Epithelial cell of proximal tubule (primary cell): ENCODE measurements at regions not wholly inside any gene's neighbourhood (a gene's known extent, or its start where the extent isn't known, plus 50 kb on each side); places are given as distances from the start of the nearest gene placed in this dataset.

Experiments
- DNase-seq: peaks from one replicate; pipeline ENCODE4 v3.0.0-alpha.2; 2011; ENCODE audit warnings: low read depth
- H3K4me3 ChIP-seq: 2 replicates; pipeline ENCODE4 v1.5.1; 2011; ENCODE audit warnings: low read depth, mild to moderate bottlenecking, low read length
- TF ChIP-seq, protein P1 (sequence below): conservative IDR thresholded peaks from 2 replicates; pipeline ENCODE4 v1.5.1; 2012; ENCODE audit warnings: low read depth, mild to moderate bottlenecking, low read length

DNA sequence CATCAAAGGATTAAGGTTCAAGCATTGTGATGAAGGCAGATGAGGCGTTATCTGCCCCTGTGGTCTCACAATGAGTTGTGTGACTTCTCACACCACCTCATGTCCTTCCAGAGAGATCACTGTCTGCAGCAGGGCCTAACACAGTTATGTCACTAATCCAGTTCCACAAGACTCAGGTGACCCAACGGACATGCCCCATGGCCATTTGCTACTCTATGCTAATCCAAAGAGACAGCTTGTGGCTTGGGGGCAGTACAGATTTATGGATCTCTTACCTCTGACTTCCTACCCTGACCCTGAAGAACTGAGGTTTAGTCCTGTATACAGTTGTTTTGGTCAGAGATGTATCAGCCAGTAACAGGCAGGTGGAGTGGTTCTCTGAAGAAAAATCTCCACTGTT lies 147.1 kb downstream of the GLUL start:
- TF ChIP-seq, protein P1, sequence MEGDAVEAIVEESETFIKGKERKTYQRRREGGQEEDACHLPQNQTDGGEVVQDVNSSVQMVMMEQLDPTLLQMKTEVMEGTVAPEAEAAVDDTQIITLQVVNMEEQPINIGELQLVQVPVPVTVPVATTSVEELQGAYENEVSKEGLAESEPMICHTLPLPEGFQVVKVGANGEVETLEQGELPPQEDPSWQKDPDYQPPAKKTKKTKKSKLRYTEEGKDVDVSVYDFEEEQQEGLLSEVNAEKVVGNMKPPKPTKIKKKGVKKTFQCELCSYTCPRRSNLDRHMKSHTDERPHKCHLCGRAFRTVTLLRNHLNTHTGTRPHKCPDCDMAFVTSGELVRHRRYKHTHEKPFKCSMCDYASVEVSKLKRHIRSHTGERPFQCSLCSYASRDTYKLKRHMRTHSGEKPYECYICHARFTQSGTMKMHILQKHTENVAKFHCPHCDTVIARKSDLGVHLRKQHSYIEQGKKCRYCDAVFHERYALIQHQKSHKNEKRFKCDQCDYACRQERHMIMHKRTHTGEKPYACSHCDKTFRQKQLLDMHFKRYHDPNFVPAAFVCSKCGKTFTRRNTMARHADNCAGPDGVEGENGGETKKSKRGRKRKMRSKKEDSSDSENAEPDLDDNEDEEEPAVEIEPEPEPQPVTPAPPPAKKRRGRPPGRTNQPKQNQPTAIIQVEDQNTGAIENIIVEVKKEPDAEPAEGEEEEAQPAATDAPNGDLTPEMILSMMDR = no peak
- DNase-seq = no peak

DNA sequence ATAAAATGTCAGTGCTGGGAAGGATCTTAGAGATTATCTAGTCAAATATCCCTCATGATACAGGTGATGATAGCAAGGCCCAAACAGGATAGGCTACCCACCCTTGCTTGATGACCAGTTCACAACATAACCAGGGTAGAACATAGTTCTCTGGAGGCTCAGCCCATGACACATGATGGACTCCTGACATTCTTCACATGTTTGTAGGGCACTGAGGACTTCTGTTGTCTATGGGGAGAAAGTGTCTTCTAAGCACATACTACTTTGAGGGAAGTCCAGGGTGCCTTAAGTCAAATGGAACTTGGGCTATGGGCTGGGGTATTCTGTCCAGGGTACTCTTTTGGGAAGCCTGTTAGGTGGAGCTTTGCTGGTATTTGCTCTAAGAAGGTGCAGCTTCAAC lies 148.9 kb downstream of the GLUL start:
- no peak for DNase-seq
- TF ChIP-seq, protein P1 = no peak
- H3K4me3 ChIP-seq = no peak overlapping the region

More for the DNA sequence above, 147.1 kb downstream of the GLUL start:
- H3K4me3 ChIP-seq = no peak overlapping the region

DNA sequence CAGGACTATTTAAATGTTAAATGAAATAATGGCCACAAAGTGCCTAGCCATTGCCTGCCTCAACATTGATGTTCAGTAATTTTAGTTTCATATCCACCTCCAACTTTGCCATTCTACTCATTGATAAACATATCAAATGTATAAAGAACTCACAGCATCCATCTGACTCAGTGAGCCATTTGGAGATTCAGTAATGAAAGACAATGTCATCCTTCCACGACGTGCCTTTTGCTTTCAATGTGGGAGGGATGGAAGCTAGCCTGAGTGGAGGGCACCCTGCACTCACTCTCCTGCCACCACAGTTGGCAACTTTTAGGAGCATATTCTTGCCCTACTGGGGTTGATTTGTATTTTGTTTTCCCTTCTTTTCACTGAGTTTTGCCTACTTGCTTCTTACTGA lies 151.5 kb downstream of the GLUL start:
- no peak for DNase-seq
- no peak overlapping the region for H3K4me3 ChIP-seq
- TF ChIP-seq, protein P1 = no peak

DNA sequence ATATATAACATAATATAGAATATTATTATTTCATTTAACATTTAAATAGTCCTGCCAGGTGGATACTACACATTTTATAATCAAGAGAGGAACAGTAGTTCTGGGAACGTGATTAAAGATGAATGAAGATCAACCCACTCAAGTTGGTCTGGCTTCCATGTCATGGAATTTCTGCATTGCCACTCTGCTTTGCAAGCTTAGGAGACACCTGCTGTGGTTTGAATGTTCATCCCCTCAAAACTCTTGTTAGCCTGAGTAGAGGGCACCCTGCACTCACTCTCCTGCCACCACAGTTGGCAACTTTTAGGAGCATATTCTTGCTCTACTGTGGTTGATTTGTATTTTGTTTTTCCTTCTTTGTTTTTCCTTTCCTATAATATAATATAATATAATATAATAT lies 153.2 kb downstream of the GLUL start:
- DNase-seq = no peak
- TF ChIP-seq, protein P1 = no peak
- H3K4me3 ChIP-seq = no peak overlapping the region

DNA sequence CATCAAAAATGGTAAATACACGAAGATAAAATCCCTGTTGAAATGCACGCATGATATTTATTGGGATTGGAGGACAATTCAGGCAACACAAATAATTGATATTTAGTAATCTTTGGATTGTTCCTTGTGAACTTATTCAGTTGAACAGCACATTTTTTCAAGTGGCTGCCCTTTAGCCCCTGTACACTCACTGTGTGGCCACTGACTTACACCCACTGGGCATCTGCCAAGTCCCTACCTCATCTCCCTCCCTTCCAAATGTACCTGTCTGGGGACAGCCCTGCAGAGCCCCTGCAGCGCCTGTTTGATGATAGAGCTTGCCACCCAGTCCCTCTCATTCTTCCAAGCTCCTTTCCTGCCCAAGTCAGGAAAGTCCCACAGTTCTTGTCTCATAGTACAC lies 154.3 kb downstream of the GLUL start:
- TF ChIP-seq, protein P1 = no peak
- DNase-seq = no peak
- no peak overlapping the region for H3K4me3 ChIP-seq

DNA sequence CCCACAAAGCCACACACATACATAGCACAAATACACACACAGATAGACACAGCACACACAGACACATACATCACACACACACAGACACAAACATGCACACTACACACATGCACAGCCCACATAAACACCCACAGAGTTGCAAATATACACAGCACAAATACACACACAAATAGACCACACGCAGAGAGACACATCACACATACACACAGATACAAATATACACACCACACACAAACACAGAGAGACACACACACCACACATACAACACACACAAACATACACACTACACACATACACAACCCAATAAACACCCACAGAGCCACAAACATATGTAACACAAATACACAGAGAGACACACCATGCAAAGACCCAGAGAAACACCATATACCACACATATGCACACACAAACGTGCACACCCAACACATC lies 154.9 kb downstream of the GLUL start:
- TF ChIP-seq, protein P1 = no peak
- no peak overlapping the region for H3K4me3 ChIP-seq
- DNase-seq = no peak

DNA sequence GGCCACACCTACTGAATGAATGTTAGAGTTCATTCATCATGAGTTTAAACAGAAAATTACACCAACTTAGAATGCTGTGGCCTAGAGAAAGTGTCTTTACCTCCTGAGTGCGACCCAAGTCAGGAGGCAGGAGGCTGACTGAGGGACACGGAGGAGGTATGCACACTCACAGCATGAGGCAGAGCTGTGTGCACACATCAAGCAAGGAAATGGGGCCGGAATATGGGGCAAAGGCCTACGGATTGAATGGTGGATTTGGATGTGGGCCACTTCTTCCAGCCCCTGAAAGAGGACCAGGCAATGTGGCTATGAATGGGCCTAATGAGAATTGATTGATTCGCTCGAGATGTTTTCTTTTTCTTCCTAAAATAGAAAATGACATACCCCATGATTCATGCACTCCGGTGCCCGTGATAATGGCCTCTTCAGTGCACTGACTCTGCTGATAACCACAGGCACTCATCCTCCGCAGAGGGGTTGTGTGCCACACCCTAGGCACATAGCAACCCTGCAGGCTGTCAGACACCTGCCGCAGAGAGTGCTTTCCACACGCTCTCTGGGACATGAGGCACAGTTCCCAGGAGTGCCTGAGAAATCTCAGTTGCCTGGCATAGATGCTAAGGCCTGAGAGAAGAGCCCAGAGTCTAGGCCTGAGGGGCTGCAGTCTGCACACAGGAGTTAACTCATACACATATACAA lies 155.5 kb downstream of the GLUL start:
- DNase-seq = no peak
- TF ChIP-seq, protein P1 = no peak
- H3K4me3 ChIP-seq = no peak overlapping the region
